A204.1 (cell line): ENCODE measurements at regions not wholly inside any gene's neighbourhood (a gene's known extent, or its start where the extent isn't known, plus 50 kb on each side); places are given as distances from the start of the nearest gene placed in this dataset.

ENCODE experiments used
- FAIRE-seq: peaks from 2 replicates; lab custom pipeline; 2012; peaks lifted over from hg19 to GRCh38; lab: Jason Lieb, UNC

- FAIRE-seq: no peak
These were observed 176.3 kb downstream of the ZNF621 start for GRCh38 chr3:40701016-40701588.

GRCh38 chr3:40704224-40704623 is 179.5 kb downstream of the ZNF621 start:
- no peak for FAIRE-seq

GRCh38 chr3:40705663-40706062 is 180.9 kb downstream of the ZNF621 start:
- FAIRE-seq: no peak

- FAIRE-seq: no peak
These were observed 188.5 kb downstream of the ZNF621 start for GRCh38 chr3:40713306-40713705.

GRCh38 chr3:40713795-40714194 is 189.0 kb downstream of the ZNF621 start:
- no peak for FAIRE-seq

GRCh38 chr3:40714771-40715345 is 190.1 kb downstream of the ZNF621 start:
- no peak for FAIRE-seq

GRCh38 chr3:40715551-40715950 is 190.8 kb downstream of the ZNF621 start:
- no peak for FAIRE-seq

- FAIRE-seq: no peak
These were observed 192.7 kb downstream of the ZNF621 start for GRCh38 chr3:40717471-40717870.

GRCh38 chr3:40718209-40718608 is 193.4 kb downstream of the ZNF621 start:
- FAIRE-seq: no peak

GRCh38 chr3:40718681-40719080 is 193.9 kb downstream of the ZNF621 start:
- no peak for FAIRE-seq

GRCh38 chr3:40719660-40720287 is 195.0 kb downstream of the ZNF621 start:
- FAIRE-seq: no peak

- FAIRE-seq: no peak
These were observed 195.6 kb downstream of the ZNF621 start for GRCh38 chr3:40720341-40720740.

- FAIRE-seq: no peak
These were observed 196.1 kb downstream of the ZNF621 start for GRCh38 chr3:40720863-40721262.

GRCh38 chr3:40723083-40723660 is 198.4 kb downstream of the ZNF621 start:
- FAIRE-seq: no peak

GRCh38 chr3:40725031-40725430 is 200.3 kb downstream of the ZNF621 start:
- FAIRE-seq: no peak

GRCh38 chr3:40731445-40731844 is 206.7 kb downstream of the ZNF621 start:
- no peak for FAIRE-seq

GRCh38 chr3:40736943-40737342 is 212.2 kb downstream of the ZNF621 start:
- no peak for FAIRE-seq

GRCh38 chr3:40737343-40737742 is 212.6 kb downstream of the ZNF621 start:
- FAIRE-seq: no peak

GRCh38 chr3:40739971-40740370 is 215.2 kb downstream of the ZNF621 start:
- FAIRE-seq: no peak

GRCh38 chr3:40741729-40742128 is 217.0 kb downstream of the ZNF621 start:
- FAIRE-seq: no peak

GRCh38 chr3:40745381-40746106 is 220.8 kb downstream of the ZNF621 start:
- FAIRE-seq: no peak

- FAIRE-seq: no peak
These were observed 226.9 kb downstream of the ZNF621 start for GRCh38 chr3:40751666-40752065.

GRCh38 chr3:40752492-40752891 is 227.7 kb downstream of the ZNF621 start:
- no peak for FAIRE-seq
